ENCODE measurements at regions not wholly inside any gene's neighbourhood (a gene's known extent, or its start where the extent isn't known, plus 50 kb on each side); places are given as distances from the start of the nearest gene placed in this dataset.
"Not testable (repeated sequence)": the region's sequence is repeated elsewhere in the genome, so short reads cannot be mapped to it uniquely, and the experiment has no call there.

GRCh38 chr17:13787636-13788035 lies 185.9 kb upstream of the HS3ST3A1 start:
- DNase-seq (ENCODE audit: low spot score) = no peak

DNA sequence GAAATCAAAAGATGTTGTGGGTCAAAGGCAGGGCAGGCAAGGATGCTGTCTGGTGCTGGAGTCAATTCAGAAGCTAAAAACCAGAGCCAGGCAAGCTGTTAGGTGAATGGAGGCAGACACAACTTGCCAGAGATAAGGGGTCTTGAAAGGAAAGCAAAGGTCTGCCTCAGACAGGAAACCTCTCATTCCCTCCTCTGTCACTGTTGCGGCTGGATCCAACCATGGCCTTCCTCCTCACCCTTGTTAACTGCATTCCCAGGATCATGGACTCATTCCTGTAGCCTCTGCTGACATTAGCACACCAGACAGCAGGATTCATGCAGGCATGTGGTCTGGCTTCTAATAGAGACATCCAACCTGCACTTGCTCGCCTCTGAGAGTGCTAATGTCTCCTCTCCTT lies 186.7 kb upstream of the HS3ST3A1 start:
- no peak for DNase-seq (ENCODE audit: low spot score)

DNA sequence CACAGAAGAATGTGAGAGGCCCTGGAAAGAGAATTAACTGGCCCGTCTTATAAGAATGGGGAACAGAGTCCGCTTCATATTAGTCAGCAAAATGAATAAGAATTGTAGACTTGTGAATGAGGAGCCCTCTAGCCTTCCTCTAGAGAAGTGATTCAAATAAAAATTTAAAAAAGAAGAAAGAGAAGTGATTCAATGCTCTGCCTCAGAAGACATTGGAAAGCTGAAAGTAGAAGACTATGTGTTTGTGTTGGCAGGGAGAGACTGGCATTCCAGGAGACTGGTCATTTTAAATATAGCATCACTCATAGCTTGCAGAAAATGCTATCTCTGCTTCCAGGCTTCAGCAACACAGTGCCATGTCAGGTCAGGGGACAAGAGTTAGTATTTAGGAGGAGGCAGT lies 190.6 kb upstream of the HS3ST3A1 start:
- no peak for DNase-seq (ENCODE audit: low spot score)

DNA sequence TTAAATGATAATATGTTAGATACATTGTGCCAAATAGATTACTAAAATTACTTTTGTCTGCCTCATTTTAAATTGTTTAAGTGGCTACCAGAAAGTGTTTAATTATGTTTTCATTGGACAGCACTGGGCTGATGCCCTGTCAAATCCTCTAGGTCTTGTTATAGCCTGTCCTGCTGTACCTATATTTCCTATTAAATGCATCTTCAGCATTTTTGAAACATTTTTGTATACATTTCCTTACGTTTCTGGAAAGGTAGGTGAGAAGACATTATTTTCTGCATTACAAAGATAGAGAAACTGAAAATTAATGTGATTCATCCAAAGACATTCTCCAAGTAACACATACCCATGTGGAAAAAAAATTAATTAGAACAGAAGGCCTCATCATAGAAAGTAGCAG lies 192.2 kb upstream of the HS3ST3A1 start:
- DNase-seq (ENCODE audit: low spot score) = no peak

DNA sequence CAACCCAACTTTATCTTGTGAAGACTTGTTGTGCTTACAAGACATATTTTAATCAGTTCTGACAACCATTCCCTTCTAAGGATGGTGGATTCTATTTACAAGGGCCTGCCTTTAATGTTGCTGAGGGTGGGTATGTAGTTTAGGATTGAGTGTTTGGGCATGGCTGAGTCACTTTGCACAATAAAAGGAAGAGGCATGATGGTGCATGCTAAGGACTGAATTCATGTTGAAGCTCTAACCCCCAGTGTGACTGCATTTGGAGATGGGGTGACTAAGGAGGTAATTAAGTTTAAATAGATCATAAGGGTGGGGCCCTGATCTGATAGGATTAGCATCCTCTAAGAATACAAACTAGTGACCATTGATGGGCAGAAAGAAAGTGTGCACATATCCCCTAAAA lies 196.1 kb upstream of the HS3ST3A1 start:
- DNase-seq (ENCODE audit: low spot score) = no peak

DNA sequence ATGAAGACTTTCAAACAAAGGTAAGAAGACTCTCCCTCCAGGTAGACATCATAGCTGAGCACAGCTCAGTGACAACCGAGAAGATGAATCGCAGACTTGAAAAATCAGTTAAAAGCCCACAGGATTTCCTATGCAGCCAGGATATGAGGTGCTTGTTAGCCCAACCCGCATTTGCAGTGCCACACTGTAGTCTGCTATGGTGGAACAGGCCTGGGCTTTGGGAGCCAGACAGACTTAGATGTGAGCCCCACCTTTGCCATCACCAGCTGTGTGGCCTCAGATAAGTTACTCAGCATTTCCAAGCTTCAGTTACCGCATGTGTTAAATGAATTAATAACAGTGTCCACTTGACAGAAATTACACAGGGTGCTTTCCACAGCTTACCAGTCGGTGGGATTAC lies 204.4 kb upstream of the HS3ST3A1 start:
- no peak for DNase-seq (ENCODE audit: low spot score)

- DNase-seq (ENCODE audit: low spot score) = no peak
Observed at GRCh38 chr17:13807103-13807502, 205.4 kb upstream of the HS3ST3A1 start.

- DNase-seq (ENCODE audit: low spot score) = no peak
Observed at GRCh38 chr17:13812350-13812749, 210.6 kb upstream of the HS3ST3A1 start.

DNA sequence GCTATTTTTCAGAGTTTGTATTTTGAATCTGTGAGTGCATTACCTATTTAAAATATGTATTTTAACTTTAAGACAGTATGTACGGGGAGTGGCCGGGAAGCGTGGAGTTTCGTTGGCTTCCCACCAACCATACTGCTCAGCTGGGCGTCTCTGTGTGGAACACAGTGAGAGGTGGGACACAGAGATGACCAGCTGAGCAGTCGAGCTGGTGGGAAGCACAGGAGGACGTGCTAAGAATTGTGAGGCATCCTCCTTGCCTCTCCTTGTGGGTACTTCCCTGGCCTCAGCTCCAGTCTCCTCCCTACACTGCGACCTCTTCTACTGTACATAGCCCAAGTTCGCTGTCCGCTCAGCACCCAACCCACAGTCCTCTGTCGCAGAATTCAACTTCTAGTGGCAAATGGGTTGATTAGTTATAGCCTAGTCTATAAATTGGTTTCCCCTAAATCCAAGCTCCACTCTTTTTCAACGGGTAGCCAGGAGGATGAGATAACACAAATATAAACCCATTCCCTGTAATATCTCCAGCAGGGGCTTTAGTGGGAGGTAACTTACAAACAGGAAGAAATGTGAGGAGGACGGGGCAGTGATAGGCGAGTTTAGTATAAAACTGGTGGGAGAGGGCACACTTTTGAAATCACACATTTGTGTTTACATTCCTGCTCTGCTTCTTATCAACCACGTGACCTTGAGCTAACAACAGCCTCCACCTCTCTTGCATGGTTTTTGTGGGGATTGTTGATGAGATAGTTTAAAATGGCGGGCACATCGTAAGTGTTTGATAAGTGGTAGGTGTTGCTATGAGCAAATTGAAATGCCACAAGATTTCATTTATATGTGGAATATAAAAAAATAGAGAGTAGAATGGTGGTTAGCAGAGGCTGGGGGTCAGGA lies 211.9 kb upstream of the HS3ST3A1 start:
- DNase-seq (ENCODE audit: low spot score) = no peak

DNA sequence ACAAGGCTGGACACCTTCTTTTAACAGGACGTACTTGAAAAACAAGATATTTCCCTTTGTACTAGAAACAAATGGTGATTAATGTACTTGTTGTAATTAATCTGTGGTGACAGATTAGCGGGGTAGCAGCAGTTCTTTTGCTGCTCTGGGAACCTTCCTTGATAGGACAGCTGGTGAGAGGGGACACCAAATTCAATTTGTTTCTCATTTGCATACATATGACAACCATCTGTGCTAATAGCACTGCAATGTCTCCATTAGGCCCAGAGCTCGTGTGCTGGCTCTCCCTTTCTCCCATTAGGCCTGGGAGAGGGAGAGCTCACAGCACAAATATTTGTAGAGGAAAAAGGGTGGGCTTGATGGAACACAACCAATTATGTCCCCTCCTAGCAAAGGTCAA lies 221.0 kb upstream of the HS3ST3A1 start:
- no peak for DNase-seq (ENCODE audit: low spot score)

DNA sequence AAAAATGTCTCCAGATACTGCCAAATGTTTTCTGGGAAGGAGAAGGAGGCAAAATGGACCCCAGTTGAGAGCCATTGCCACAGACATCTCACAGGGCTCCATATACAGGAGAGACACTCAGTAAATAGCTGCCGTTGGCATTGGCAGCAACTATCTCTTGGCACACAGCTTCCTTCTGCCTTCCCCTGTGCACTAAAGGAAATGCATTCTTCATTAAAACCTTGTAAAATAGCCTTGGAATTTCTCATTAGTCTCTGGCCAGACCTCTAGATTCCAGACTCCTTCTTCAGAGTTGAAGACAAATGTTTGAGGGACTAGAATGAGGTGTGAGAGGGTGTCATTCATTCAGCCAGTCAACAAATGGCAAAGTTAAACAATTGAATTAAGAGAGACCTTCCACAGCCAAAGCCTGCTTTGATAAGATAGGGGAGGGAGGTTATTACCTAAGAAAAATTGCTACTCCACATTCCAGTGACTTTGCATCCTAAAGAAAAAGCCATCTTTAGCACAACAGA lies 223.9 kb upstream of the HS3ST3A1 start:
- DNase-seq (ENCODE audit: low spot score) = no peak

GRCh38 chr17:13827118-13827517 lies 225.4 kb upstream of the HS3ST3A1 start:
- no peak for DNase-seq (ENCODE audit: low spot score)

DNA sequence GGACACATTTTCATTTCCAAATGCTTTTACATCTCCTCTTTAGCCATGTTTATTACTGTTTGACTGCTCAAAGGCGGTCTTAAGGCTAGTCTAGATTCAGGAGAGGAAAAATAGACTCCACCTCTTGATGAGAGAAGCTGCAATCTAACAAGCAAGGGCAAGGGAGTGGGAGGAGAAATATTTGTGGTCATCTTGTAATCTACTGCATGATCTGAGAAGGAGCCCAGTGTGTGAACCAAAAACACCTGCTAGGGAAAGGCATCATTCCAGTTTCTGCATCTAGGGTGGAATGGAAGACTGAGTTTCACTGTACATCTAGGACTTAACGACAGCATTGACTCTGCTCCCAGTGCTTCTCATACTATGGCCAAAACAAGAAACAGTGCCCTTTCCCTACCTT lies 232.2 kb upstream of the HS3ST3A1 start:
- no peak for DNase-seq (ENCODE audit: low spot score)

- DNase-seq (ENCODE audit: low spot score) = no peak
Observed at GRCh38 chr17:13835151-13835550, 233.4 kb upstream of the HS3ST3A1 start.

DNA sequence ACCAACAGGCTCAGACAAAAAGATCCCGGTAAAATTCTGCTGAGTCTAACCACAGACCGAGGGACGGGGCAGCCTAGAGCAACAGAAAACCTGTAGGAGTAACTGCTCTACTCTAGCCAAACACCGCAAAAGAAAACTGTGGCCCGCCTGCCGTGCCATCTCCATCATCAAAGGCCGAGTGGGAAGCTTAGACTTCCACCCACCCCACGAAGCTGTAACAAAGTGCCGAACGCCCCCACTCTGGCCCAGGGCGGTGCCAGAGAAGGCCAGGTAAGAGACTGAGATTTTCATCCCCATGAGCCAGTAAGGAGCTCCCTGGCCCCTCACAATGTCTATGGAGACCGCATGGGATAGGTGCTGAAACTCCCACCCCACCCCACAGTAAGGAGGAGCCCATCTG lies 231.9 kb upstream of the COX10 start:
- DNase-seq (ENCODE audit: low spot score) = no peak

DNA sequence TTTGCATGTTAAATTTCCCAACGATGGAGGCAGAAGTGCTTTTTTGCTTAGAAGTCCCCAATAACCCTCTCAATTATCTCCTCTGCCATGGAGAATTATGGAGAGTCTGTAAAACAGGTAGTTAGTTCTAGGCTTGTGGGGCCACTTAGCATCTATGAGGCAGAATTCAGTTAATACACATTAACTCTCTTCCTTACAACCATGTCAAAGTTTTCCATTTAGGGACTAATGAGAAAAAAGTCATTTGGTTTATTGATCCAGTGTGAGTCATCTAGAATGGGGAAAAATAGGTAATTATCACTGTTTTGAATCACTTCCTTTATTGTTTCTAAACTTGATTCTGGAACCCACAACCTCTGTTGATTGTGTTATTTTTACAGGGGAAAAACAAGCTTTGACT lies 229.1 kb upstream of the COX10 start:
- no peak for DNase-seq (ENCODE audit: low spot score)

DNA sequence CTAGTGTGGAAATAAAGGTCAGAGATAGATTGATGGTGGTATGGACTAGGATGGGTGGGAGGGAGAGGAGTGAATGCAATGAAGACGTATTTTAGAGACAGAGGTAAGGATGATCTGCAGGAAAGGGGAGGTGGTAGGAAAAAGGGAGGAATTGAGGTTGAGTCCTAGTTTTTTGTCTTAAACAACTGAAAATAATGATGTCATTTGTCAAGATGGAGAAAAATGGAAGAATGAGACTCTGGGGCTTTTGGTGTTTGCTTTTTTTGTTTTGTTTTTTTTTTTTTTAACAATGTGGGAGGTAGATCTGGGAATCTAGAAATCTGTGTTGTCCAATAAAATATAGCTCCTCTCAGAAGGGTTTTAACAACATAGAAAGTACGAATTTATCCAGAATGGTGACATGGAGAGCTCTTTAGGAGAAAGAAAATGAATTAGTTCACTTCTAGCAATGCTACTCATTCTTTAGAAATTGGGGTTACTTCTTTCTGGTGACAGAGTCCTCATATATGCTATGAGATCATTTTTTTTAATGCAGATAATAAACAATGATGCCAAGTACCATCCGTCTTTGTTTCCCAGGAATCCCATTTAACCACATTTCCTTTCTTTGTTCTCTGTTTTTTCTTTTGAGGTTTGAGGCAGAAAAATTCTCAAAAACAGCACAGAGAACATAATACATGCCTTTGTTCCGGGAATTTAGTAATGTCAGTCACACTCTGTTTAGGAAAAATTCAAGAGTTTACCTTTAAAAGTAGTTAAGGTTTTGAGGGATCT lies 225.3 kb upstream of the COX10 start:
- DNase-seq (ENCODE audit: low spot score) = no peak

- no peak for DNase-seq (ENCODE audit: low spot score)
Observed at GRCh38 chr17:13851889-13852288, 217.4 kb upstream of the COX10 start.

- not testable (repeated sequence) for DNase-seq (ENCODE audit: low spot score)
Observed at GRCh38 chr17:13855730-13856129, 213.6 kb upstream of the COX10 start.

- DNase-seq (ENCODE audit: low spot score) = peak; percentile 13
Observed at GRCh38 chr17:13862346-13862745, 207.0 kb upstream of the COX10 start.

DNA sequence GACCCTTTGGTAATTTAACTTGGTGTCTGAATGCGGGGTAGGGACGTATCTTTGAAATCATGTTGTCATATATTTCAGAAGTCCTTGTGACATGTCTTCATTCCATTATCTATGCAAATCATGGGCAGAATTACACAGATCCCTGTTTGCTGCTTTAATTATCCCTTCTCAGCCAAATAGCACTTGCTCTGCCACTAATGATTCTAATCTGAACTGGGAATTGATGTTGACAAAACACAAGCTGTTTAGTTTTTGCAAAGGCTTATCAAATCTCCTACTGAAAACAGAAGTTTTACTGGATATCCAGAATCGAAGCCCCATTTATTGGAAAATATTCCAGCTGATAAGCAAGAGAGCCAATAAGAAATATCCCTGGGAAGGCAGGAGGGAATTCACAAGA lies 205.9 kb upstream of the COX10 start:
- DNase-seq (ENCODE audit: low spot score) = no peak

- DNase-seq (ENCODE audit: low spot score) = no peak
Observed at GRCh38 chr17:13864521-13864920, 204.8 kb upstream of the COX10 start.

DNA sequence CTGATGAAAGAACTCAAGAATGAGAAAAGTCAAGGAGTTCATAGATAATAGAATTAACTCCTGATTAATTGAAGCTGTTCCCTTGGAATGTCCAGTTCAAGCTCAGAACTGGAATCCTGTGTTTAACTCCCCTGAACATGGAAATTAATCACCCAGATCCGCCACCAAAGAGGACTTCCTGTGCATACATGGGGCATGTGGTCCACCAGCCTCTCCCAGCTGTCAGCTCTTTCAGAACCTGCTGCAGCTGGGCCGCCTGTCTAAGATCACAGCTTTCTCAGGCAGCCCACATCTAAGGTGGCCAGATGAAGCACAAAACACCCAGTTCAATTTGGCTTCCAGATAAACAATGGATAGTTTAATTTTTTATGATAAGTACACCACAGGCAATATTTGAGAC lies 203.7 kb upstream of the COX10 start:
- DNase-seq (ENCODE audit: low spot score) = no peak

Measured in globus pallidus (tissue), 1 donor.